ENCODE measurements at regions not wholly inside any gene's neighbourhood (a gene's known extent, or its start where the extent isn't known, plus 50 kb on each side); places are given as distances from the start of the nearest gene placed in this dataset.

DNA sequence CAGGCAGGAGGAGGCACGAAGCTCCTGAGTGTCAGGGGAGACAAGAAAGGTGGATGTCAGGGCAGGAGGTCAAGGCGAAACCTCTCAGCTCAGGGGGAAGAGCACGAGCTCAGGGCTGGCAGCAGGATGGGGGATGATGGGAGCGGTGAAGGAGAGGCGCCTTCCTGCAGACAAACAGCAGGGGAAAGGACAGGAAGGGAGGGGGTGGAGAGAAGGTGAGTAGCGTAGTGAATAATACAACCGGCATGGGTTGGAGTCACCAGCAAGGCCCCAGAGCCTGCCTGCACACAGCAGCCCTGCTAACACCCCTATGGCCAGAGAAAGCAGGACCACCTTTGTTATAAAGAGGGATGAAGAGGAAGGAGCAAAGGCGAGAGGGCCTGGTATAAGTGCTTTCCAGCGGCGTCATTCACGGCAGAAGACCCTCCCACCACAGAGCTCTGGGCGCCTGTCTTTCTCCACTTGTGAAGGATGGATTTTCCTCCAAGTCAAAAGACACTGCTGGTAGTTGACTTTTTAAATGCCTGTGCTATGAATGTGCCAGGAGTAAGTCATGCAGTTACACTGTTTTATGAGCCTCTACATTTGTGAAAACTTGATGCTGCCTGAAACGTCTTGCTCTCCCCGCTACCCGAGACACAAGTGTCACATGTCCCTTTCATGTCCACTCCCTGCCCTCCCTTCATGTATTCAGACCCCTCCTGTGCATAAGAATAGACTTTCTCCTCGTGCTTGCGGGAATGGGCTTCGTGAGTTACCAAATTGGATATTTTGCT is 84.8 kb upstream of the IRX1 start:
- TF ChIP-seq EZH2 (IDR thresholded peaks at IDR 0.05; ENCODE audit: low read length, unreplicated experiment) (no peak), EZH2phosphoT487 (IDR thresholded peaks at IDR 0.05; ENCODE audit: borderline replicate concordance, low read length) (no peak)
- TF ChIP-seq, protein P1, sequence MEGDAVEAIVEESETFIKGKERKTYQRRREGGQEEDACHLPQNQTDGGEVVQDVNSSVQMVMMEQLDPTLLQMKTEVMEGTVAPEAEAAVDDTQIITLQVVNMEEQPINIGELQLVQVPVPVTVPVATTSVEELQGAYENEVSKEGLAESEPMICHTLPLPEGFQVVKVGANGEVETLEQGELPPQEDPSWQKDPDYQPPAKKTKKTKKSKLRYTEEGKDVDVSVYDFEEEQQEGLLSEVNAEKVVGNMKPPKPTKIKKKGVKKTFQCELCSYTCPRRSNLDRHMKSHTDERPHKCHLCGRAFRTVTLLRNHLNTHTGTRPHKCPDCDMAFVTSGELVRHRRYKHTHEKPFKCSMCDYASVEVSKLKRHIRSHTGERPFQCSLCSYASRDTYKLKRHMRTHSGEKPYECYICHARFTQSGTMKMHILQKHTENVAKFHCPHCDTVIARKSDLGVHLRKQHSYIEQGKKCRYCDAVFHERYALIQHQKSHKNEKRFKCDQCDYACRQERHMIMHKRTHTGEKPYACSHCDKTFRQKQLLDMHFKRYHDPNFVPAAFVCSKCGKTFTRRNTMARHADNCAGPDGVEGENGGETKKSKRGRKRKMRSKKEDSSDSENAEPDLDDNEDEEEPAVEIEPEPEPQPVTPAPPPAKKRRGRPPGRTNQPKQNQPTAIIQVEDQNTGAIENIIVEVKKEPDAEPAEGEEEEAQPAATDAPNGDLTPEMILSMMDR (conservative IDR thresholded peaks at IDR 0.05; ENCODE audit: low read depth, low read length): no peak
